MG63 (cell line): ENCODE measurements at regions not wholly inside any gene's neighbourhood (a gene's known extent, or its start where the extent isn't known, plus 50 kb on each side); places are given as distances from the start of the nearest gene placed in this dataset.

ENCODE experiments used
- DNase-seq: peaks from one replicate; pipeline ENCODE4 v3.0.0-alpha.2; 2020
- H3K27me3 ChIP-seq: fragments of 250-450 bp; sonication (Bioruptor Pico); 2 replicates; pipeline ENCODE4 v1.5.1; 2020; ENCODE audit warnings: mild to moderate bottlenecking, moderate library complexity
- H3K36me3 ChIP-seq: fragments of 250-450 bp; sonication (Bioruptor Pico); 2 replicates; pipeline ENCODE4 v1.5.1; 2020; ENCODE audit warnings: mild to moderate bottlenecking, moderate library complexity
- H3K4me3 ChIP-seq: fragments of 250-450 bp; sonication (Bioruptor Pico); 2 replicates; pipeline ENCODE4 v1.5.1; 2020; ENCODE audit warnings: mild to moderate bottlenecking, moderate library complexity
- H3K9me3 ChIP-seq: fragments of 250-450 bp; sonication (Bioruptor Pico); 2 replicates; pipeline ENCODE4 v1.5.1; 2020; ENCODE audit warnings: mild to moderate bottlenecking, moderate library complexity

DNA sequence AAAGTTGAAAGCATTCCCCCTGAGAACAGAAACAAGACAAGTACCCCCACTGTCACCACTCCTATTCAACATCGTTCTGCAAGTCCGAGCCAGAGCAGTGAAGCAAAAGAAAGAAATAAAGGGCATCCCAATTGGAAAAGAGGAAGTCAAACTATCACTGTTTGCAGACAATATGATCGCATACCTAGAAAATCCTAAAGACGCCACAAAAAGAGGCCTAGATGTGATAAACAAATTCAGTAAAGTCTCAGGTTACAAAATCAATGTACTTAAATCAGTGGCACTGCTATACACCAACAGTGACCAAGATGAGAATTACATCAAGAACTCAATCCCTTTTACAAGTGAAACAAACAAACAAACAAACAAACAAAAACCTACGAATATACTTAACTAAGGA lies 87.7 kb upstream of the COCH start:
- no peak for DNase-seq
- no peaks in the 10 kb centered on the region for H3K36me3 ChIP-seq
- no peak overlapping the region for H3K4me3 ChIP-seq
- no peaks in the 10 kb centered on the region for H3K27me3 ChIP-seq
- H3K9me3 ChIP-seq, result no peaks in the 10 kb centered on the region

DNA sequence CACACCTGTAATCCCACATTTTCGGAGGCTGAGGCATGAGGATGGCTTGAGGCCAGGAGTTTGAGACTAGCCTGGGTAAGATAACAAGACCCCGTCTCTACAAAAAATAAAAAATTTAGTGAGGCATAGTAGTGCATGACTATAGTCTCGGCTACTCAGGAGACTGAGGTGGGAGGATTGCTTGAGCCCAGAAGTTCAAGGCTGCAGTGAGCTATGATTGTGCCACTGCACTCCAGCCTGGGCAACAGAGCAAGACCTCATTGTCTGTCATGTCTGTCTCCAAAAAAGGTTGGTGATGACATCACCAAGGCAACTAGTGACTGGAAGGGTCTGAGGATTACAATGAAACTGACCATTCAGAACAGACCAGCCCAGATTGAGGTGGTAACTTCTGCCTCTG lies 83.5 kb upstream of the COCH start:
- Histone ChIP-seq H3K4me3 (no peak overlapping the region), H3K9me3 (no peaks in the 10 kb centered on the region), H3K27me3 (no peaks in the 10 kb centered on the region), H3K36me3 (no peaks in the 10 kb centered on the region)
- peak; percentile 31 for DNase-seq

DNA sequence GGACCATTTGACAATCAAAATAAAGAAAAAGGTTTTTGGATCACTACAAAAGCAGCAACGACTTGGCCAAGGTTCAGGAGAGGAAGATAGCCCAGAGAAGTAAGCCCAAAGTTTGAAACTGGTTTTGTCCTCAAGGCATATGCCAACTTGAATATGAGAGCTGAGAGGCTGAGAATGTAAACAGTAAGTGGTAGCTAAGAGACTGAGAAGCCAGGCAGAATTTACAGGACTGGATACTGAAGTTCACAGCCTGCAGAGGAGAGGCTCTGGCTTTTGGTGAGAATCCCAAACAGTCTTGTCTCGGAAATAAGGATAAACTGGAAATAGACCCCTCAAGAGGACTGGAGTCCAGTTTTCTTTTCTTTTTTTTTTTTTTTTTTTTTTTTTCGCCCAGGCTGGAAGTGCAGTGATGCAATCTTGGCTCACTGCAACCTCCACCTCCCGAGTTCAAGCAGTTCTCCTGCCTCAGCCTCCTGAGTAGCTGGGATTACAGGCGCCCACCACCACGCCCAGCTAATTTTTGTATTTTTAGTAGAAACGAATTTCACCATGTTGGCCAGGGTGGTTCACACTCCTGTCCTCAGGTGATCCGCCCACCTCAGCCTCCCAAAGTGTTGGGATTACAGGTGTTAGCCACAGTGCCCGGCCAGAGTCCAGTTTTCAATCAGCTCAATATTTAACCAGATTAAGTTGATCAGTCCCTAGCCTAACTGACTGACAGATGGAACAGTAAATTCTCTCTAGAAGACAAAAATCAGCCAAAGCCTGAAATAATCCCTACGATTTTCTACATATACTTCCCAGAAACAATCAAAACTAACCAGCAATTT lies 82.6 kb upstream of the COCH start:
- no peak overlapping the region for H3K4me3 ChIP-seq
- no peak for DNase-seq
- no peaks in the 10 kb centered on the region for H3K36me3 ChIP-seq
- H3K9me3 ChIP-seq, result no peaks in the 10 kb centered on the region
- no peaks in the 10 kb centered on the region for H3K27me3 ChIP-seq

DNA sequence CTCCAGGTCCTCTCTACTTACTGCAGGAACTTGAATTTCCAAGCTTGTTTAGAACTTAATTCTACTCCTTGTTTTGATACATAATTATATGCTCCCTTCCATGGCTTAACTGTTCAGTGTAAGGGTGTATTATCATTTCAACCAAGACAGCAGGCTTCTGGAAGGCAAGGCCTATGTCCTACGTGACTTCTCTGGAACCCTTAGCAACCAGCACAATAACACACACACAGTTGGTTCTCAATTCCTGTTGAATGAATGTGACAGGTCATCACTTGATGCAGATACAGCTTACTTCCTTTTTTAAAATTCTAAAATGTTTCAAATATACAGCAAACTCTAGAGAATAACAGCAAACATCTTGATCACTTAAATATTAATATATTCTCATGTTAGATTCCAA lies 77.7 kb upstream of the COCH start:
- no peak overlapping the region for H3K4me3 ChIP-seq
- no peak for DNase-seq

DNA sequence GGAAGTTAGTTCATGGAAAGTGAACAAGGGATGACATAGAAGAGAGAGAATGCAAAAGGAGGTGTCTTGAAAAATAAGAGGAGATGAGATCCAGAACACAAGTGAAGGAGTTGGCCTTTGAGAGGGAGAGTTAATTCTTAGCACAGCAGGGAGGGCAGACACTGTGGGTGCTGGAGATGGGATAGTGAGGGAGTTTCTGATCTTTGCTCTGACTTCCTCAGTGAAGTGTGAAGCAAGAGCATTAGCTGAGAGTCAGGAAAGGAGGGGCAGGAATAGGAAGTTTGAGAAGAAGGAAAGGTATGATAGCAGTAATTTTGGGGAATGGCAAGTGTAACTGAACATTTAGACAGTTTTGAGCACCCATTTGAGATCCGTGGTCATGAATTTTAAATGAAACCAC lies 75.8 kb upstream of the COCH start:
- no peak for DNase-seq
- Histone ChIP-seq H3K4me3 (no peak overlapping the region), H3K9me3 (no peaks in the 10 kb centered on the region), H3K27me3 (no peaks in the 10 kb centered on the region), H3K36me3 (no peaks in the 10 kb centered on the region)

More for the DNA sequence above, 77.7 kb upstream of the COCH start:
- H3K27me3 ChIP-seq, result no peaks in the 10 kb centered on the region
- H3K9me3 ChIP-seq, result no peaks in the 10 kb centered on the region
- no peaks in the 10 kb centered on the region for H3K36me3 ChIP-seq

DNA sequence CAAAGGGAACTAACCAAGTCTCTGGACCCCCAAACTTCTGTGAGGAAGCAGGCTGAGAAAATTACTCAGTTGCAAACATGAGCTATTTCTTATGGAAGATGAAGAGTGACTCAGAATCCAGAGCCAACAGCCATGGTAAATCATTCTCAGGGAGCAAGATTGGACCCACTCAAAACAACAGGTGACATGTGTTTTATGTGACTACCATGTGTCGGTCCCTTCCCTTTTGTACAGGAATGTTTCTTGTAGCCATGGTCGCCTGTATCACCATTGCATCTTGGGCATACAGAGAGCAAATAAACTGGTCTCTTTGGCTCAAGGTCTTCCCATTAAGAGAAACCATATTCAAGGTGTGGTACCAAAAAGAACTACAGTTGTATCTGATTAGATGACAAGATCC lies 75.4 kb upstream of the COCH start:
- no peaks in the 10 kb centered on the region for H3K36me3 ChIP-seq
- no peak for DNase-seq
- H3K27me3 ChIP-seq, result no peaks in the 10 kb centered on the region
- no peaks in the 10 kb centered on the region for H3K9me3 ChIP-seq
- no peak overlapping the region for H3K4me3 ChIP-seq

DNA sequence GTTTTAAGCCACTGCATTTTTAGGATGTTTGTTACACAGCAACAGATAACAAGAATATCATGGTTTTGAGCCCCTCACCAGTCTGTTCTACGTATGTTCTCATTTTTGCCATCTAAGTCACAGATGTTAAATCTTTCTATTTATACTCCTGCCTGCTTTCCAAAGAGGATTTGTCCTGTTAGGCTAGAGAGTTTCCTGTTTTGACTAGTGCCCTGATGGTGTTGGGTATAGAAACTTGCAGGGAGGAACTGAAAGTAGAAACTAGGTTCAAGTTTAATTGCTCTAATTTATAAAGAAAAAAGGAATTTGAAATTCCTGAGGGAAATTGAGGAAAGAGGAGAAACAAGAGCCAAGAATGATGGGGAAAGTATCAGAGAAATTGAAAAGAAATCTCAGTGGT lies 74.4 kb upstream of the COCH start:
- H3K4me3 ChIP-seq, result no peak overlapping the region
- H3K36me3 ChIP-seq, result no peaks in the 10 kb centered on the region
- no peaks in the 10 kb centered on the region for H3K27me3 ChIP-seq
- H3K9me3 ChIP-seq, result no peaks in the 10 kb centered on the region
- DNase-seq, result no peak

DNA sequence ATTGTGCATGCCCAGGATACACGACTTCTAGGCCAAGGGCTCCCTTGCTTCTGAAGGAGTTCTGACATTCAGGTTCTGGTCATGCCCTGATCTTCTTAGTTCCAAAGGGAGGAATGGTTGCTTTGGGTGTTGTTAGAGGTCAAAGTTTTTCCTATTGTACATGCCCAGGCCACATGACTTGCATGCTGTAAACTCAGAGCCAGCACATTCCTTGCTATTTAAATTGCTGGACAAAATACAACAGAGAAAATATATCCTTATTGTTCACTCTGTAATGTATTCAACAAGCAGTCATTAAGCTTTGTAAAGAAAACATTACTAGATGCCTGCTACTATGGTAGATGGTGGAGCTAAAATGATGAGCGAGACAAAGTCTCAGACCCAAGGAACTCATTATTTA lies 71.2 kb upstream of the COCH start:
- Histone ChIP-seq H3K9me3 (no peaks in the 10 kb centered on the region), H3K4me3 (no peak overlapping the region), H3K36me3 (no peaks in the 10 kb centered on the region), H3K27me3 (no peaks in the 10 kb centered on the region)
- DNase-seq, result no peak

DNA sequence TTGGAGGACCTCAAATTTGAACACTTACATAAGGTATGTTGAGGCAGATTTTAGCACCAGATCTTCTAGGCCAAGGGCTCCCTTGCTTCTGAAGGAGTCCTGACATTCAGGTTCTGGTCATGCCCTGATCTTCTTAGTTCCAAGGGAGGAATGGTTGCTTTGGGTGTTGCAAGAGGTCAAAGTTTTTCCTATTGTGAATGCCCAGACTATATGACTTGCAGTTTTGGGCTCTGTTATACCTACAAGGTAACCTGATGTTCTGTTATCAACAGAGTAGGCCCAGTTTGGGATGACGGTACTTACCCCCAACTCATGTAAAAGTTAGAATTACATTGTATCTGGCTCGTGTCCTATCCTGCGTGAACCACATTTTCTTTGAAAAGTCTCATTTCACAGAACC lies 69.1 kb upstream of the COCH start:
- Histone ChIP-seq H3K9me3 (no peaks in the 10 kb centered on the region), H3K36me3 (no peaks in the 10 kb centered on the region), H3K27me3 (no peaks in the 10 kb centered on the region), H3K4me3 (no peak overlapping the region)
- no peak for DNase-seq

DNA sequence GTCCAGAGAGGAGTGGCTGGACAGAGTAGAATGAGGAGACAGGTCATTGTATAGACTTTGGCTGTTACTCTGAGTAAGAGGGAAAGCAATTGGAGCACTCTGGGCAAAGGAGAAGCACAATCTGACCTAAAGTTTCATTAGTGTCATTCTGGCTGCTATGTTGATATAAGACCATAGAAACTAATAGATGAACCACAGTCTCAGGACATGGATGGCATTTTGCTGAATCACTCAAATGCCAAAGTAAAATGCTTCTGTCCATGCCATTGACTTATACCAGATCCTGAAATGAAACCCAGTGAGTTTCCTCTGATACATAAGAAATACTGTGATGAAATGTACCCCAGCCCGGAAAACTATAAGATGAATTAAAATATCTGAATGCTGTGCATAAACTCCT lies 65.8 kb upstream of the COCH start:
- H3K9me3 ChIP-seq, result no peaks in the 10 kb centered on the region
- no peak overlapping the region for H3K4me3 ChIP-seq
- no peaks in the 10 kb centered on the region for H3K36me3 ChIP-seq
- no peak for DNase-seq
- H3K27me3 ChIP-seq, result no peaks in the 10 kb centered on the region

DNA sequence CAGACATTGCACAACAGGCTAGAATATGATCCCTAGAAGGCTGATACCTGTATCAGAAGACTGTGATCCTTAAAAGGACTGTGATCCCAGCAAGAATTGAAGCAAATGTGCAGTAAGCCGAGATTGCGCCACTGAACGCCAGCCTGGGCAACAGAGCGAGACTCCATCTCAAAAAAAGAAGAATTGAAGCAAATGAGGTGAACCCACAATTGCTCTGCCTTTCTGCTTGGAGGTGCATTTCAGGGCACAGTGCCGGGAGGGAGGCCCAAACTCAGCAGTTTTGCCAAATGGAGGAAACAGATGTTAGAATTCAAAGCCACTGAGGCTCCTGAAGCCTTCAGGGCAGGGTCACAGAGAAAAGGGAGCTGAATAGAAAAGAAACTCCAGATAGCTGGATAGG lies 61.1 kb upstream of the COCH start:
- Histone ChIP-seq H3K27me3 (no peaks in the 10 kb centered on the region), H3K4me3 (no peak overlapping the region), H3K36me3 (no peaks in the 10 kb centered on the region), H3K9me3 (no peaks in the 10 kb centered on the region)
- no peak for DNase-seq

DNA sequence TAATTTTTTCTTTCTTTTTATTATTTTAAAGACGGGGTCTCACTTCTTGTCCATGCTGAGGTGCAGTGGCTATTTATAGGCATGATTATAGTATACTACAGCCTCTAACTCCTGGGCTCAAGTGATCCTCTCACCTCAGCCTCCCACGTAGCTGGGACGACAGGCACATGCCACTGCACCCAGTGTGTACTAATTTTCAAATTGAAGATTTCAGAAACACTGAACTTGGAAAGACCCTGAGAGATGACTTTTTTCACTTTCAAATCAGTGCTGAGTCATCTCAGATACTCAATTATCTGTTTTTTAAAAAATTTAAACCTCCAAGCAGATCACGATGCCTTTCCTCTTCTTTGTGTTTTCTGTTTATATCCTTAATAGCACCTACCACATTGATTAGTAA lies 53.7 kb upstream of the COCH start:
- Histone ChIP-seq H3K27me3 (no peaks in the 10 kb centered on the region), H3K9me3 (no peaks in the 10 kb centered on the region; the same call in 1 of the 2 replicates), H3K4me3 (no peak overlapping the region), H3K36me3 (no peaks in the 10 kb centered on the region)
- no peak for DNase-seq

DNA sequence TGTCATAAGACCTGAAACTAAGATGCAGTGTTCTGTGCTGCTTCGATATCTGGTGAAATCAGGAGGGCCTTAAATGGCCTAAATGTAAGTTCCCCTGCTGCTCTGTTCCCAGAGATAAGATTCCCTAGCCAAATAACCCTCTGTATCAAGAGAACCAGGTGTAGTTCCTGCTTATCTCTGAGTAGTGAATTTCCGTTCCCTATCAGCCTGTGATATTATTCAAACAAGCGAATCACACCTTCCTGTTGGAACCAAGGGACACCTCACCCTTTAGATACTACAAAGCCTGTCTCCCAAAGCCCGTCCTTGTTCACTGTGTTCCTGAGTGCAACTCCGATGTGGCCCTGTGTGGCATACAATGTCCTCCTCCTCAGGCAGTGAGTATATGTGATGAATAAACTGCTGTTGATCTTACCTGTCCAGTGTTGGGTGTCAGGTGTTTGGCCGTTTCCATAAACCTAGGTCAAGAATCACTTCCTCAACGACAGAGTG lies 52.2 kb upstream of the COCH start:
- Histone ChIP-seq H3K27me3 (no peaks in the 10 kb centered on the region), H3K9me3 (peaks cover 4% of the 10 kb centered on the region; the same call in 1 of the 2 replicates), H3K4me3 (no peak overlapping the region), H3K36me3 (no peaks in the 10 kb centered on the region)
- no peak for DNase-seq
